ENCODE measurements at regions not wholly inside any gene's neighbourhood (a gene's known extent, or its start where the extent isn't known, plus 50 kb on each side); places are given as distances from the start of the nearest gene placed in this dataset.
"Not testable (repeated sequence)": the region's sequence is repeated elsewhere in the genome, so short reads cannot be mapped to it uniquely, and the experiment has no call there.

- no peak for DNase-seq (ENCODE audit: low spot score)
These were observed 256.2 kb downstream of the TAFA4 start for GRCh38 chr3:68676136-68676535.

DNA sequence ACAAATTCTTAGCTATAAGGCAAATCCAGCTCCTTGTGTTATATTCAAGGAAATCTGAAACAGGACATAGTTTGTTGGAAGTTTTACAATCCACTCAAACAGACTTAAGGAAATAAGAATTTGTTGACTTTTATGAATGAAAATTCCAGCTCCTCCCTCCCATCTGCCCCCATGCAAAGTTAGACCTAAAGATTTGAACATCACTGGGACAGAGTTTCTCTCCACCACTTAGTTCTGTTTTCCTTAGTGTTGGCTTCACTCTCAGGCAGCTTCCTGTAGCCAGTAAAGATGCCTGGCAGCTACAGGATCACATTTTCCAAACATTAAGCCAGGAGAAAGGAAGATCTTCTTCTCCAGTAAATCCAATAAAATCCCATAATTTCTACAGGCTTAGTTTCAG, 265.0 kb downstream of the TAFA4 start:
- no peak for DNase-seq (ENCODE audit: low spot score)

GRCh38 chr3:68666429-68667136, 265.8 kb downstream of the TAFA4 start:
- no peak for DNase-seq (ENCODE audit: low spot score)

GRCh38 chr3:68664276-68664675, 268.1 kb downstream of the TAFA4 start:
- no peak for DNase-seq (ENCODE audit: low spot score)

DNA sequence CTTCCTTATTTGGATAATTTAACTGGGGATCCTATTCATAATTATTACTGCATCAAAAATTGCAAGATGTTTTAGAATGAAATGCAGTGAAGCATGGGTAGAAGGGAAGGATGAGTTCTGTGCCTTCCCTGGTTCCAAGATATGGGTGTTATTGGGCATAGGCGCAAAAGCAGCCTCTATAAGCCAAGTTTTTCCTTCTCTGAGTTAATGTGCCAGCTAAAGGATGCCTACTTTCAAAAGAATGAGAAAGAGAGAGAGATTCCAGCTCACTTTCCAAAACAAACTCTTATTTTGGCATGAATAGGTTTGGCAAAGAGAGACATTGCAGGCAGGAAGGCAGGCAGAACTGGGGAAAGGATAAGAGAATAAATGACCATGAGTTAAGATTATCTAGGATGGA, 270.2 kb downstream of the TAFA4 start:
- DNase-seq (ENCODE audit: low spot score) = no peak

DNA sequence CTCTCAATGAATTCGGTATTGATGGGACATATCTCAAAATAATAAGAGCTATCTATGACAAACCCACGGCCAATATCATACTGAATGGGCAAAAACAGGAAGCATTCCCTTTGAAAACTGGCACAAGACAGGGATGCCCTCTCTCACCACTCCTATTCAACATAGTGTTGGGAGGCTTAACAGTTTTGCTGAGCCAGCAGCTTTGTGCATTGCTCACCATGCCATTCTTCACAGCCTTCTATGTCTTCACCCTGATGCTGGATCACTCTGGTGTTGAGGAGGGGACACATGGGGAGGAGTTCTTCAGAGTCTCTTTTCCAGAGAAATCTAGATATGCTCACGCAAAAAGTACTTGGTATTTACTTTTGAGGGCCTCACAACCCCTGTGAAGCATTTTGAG, 281.7 kb downstream of the TAFA4 start:
- DNase-seq (ENCODE audit: low spot score) = not testable (repeated sequence)

GRCh38 chr3:68648494-68648893, 283.9 kb downstream of the TAFA4 start:
- DNase-seq (ENCODE audit: low spot score) = no peak

DNA sequence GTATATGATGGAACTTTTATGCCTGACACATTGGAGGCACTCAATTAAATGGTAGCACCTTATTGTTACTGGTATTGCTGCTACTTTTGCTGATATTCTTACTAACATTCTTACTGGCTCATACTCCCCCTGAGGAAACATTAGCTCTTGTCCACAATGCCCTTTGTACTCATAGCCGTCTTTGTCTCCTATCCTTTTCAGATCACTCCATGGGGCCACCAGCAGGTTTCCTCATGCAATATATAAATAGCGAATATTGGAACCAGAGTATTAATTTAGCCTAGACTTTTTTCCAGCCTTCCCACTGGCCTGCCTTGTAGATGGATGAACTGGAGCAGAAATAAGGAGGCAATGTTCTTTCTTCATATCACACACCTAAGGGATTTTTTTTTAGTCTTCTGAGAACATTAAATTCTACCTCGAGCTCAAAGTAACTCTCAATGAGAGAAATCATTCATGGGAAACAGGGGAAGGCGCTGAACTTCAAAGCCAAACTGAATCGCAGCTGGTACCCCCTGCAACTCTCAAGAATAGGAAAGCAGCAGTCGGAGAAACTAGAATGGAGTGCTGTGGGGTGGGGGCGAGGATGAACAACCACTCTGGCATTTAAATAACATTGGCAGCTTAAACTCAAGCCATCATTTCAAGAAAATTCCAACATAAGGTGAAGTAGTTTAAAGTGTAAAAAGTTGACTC, 300.3 kb downstream of the TAFA4 start:
- DNase-seq (ENCODE audit: low spot score) = no peak

DNA sequence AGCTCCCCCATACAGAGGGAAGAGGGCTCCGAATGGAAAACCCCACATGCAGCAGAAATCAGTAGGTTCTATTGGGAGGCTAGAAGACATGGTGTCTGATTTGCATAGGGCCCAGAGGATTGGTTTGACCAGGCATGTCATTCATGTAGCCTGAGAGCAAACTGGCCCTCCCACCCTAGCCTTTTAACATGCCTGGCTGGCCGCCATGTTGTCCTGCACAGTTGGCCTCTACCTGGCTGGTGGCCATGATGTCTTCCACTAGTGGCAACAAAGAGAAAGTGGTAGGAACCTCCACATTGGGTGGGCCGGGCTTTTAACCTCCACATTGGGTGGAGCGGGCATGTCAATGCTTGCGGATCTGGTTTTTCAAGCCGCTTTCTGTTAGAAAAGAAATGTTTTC, 312.1 kb downstream of the TAFA4 start:
- no peak for DNase-seq (ENCODE audit: low spot score)

GRCh38 chr3:68614087-68614486, 318.3 kb downstream of the TAFA4 start:
- DNase-seq (ENCODE audit: low spot score) = no peak

GRCh38 chr3:68571321-68571720, 361.0 kb downstream of the TAFA4 start:
- no peak for DNase-seq (ENCODE audit: low spot score)

- no peak for DNase-seq (ENCODE audit: low spot score)
These were observed 371.6 kb downstream of the TAFA4 start for GRCh38 chr3:68560728-68561127.

GRCh38 chr3:68535782-68536181, 396.6 kb downstream of the TAFA4 start:
- no peak for DNase-seq (ENCODE audit: low spot score)

GRCh38 chr3:68523330-68523729, 409.0 kb downstream of the TAFA4 start:
- no peak for DNase-seq (ENCODE audit: low spot score)

DNA sequence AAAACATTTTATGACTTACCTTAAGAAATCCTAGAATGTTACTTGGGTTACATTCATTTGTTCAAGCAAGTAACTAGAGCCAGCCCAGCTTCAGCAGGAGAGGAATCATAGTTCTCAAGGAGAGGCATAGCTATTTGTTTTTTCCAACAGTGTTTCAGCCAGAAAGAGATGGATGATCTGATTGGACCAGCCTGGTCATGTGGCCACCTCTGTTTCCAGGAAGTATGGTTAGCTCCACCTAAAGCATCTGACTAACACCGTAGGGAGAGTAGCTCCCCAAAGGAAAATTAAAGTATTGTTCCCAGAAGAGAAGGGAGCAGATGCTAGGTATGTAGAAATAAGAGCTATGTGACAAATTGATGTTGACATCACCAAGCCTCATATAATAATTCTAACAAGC, 417.1 kb downstream of the TAFA4 start:
- DNase-seq (ENCODE audit: low spot score) = no peak

- no peak for DNase-seq (ENCODE audit: low spot score)
These were observed 428.1 kb downstream of the TAFA4 start for GRCh38 chr3:68504201-68504600.

DNA sequence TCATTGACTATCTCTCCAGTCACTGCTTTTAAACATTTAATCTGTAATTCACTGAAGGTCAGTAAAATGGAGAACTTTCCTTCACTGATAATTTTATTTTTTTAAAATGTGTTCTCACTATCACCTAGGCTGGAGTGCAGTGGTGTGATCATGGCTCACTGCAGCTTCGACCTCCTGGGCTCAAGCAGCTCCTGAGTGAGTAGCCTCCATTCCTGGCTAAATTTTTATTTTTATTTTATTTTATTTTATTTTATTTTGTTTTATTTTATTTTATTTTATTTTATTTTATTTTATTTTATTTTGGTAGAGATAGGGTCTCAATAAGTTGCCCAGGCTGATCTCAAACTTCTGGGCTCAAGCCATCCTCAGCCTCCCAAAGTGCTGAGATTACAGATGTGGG, 446.5 kb downstream of the TAFA4 start:
- DNase-seq (ENCODE audit: low spot score) = not testable (repeated sequence)

DNA sequence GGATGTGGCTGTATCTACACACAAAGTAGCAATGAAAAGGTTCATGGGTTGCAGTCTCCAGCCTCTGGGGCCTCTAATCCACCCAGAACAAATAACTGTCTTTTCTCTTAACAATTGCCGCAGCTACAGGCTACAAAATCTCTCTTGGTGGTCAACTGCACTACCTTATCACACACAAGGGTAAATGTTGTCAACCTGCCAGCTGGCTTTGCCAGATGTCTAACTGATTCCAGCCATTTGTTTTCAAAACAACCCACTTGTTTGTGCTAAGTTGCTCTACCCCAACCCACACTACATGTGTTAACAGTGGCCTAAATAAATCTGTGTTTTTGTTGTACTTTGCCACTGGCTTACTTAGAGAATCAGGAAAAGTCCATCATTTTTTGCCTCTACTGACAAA, 447.3 kb downstream of the TAFA4 start:
- DNase-seq (ENCODE audit: low spot score) = no peak

DNA sequence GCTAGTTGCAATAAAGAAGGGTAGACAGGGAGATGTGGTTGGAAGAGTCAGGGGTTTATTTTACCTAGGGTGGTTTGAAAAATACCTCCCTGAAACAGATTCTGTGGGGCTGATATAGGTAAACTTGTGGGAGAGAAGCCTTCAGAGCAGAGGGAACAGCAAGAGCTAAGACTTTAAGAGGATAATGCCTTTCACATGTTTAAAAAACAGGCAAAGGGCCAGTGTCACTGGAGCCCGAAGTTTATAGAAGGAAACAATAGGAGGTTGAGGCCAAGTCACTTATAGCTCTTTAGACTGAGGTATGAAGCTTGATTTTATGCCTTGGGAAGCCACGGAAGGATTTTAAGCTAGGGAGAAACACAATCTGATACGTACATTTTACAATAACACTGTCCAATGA, 448.7 kb downstream of the TAFA4 start:
- no peak for DNase-seq (ENCODE audit: low spot score)

DNA sequence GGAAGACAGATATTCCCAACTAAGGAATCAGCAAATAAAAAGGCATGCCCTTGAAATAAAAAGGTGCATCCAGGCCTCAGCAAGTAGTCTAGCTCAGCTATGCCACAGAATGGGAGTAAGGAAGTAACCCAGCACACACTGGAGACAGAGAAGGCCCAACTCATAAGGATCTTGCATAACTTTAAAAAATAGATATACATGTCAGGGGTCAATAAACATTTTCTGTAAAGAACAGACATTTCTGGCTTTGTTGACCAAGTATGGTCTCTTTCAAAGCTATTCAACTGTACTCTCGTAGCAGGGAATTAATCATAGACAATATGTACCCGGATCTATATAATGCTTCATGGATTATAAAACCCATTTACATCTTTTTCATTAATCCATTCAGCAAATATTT, 449.3 kb downstream of the TAFA4 start:
- no peak for DNase-seq (ENCODE audit: low spot score)

DNA sequence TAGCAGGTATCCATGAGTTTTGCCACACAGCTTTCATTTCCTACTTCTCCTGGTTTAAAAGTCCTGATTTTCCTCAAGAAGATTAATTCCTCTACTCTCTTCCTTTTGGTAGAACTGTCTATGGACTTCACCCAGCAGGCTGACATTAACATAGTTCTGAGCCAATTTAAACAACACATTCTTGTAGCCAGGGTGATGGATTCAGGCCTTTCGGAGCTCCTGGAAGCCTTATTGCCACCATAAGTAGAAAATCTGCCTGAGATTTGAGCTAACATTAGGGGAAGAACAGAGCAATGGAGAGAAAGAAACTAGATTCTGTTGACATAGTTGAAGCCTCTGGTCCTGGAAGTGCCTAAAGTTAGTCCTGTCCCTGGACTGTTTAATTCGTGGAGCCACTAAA, 449.8 kb downstream of the TAFA4 start:
- no peak for DNase-seq (ENCODE audit: low spot score)

DNA sequence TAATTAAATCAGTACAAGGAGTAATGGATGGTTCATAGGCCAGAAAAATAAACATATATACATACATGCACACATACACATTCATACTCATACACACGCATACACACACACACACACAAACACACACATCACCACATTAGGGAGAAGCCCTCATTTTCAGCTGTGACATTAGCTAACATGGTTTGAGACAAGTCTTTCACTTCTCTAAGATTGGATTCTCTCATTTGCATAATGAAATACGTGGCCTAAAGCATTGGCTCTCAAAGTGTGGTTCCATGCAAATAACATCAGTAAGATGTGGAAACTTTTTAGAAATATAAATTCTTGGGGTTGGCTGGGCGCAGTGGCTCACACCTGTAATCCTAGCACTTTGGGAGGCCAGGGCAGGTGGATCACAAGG, 452.6 kb downstream of the TAFA4 start:
- no peak for DNase-seq (ENCODE audit: low spot score)

DNA sequence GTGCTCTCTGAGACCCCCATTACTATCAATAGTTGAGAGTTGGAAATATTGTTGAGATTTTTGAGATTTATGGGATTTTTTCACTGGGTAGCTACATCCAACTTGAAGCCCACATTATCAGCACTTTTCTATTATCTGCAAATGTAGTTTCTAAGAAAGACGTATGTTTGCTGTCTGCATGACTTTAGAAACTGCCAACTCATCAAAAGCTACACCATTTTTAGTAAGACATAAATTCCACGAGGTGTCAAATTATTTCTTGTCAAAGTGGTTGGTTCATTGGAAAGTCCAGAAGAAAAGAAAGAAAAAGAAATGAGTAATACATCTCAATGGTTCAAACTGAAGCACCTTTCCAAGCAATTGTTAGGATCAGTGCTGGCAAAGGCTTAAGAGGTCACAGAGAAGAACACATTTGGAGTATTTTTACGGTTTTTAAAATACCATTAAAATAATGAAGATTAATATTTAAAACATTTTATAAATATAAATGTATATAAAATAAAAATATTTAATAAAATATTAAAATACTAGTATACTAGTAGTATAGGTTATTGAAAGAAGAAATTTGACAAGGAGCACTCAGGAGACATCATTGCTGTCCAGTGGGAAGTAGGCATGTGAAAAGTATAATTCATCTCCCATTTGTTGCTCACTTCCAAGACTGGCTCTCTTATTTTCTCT, 463.5 kb downstream of the TAFA4 start:
- no peak for DNase-seq (ENCODE audit: low spot score)

Measured in NAMALWA (cell line).